Astrocyte of the hippocampus (primary cell): ENCODE measurements at regions not wholly inside any gene's neighbourhood (a gene's known extent, or its start where the extent isn't known, plus 50 kb on each side); places are given as distances from the start of the nearest gene placed in this dataset.
"Not testable (repeated sequence)": the region's sequence is repeated elsewhere in the genome, so short reads cannot be mapped to it uniquely, and the experiment has no call there.

ENCODE experiments used
- DNase-seq: peaks from one replicate; pipeline ENCODE4 v3.0.0; 2011; ENCODE audit warnings: low read depth, low spot score

GRCh38 chr15:62850318-62850717, 192.2 kb upstream of the TPM1 start:
- DNase-seq = no peak

- peak; percentile 94 for DNase-seq
Observed at GRCh38 chr15:62850791-62851291, 191.7 kb upstream of the TPM1 start.

GRCh38 chr15:62853114-62853840, 189.3 kb upstream of the TPM1 start:
- no peak for DNase-seq

- no peak for DNase-seq
Observed at GRCh38 chr15:62853841-62854225, 188.7 kb upstream of the TPM1 start.

GRCh38 chr15:62854420-62855084, 188.0 kb upstream of the TPM1 start:
- DNase-seq = no peak

GRCh38 chr15:62855085-62855476, 187.5 kb upstream of the TPM1 start:
- no peak for DNase-seq

- DNase-seq = no peak
Observed at GRCh38 chr15:62856466-62857246, 185.9 kb upstream of the TPM1 start.

- peak; percentile 32 for DNase-seq
Observed at GRCh38 chr15:62857411-62857853, 185.1 kb upstream of the TPM1 start.

GRCh38 chr15:62858343-62858742, 184.2 kb upstream of the TPM1 start:
- no peak for DNase-seq

GRCh38 chr15:62862717-62863116, 179.8 kb upstream of the TPM1 start:
- no peak for DNase-seq

GRCh38 chr15:62866366-62866765, 176.2 kb upstream of the TPM1 start:
- no peak for DNase-seq

GRCh38 chr15:62867844-62868243, 174.7 kb upstream of the TPM1 start:
- DNase-seq = no peak

GRCh38 chr15:62868507-62868906, 174.0 kb upstream of the TPM1 start:
- DNase-seq = no peak

GRCh38 chr15:62869116-62869515, 173.4 kb upstream of the TPM1 start:
- no peak for DNase-seq

GRCh38 chr15:62870216-62870615, 172.3 kb upstream of the TPM1 start:
- DNase-seq = no peak

GRCh38 chr15:62870701-62871100, 171.8 kb upstream of the TPM1 start:
- not testable (repeated sequence) for DNase-seq

- DNase-seq = no peak
Observed at GRCh38 chr15:62873203-62873602, 169.3 kb upstream of the TPM1 start.

- no peak for DNase-seq
Observed at GRCh38 chr15:62874064-62874463, 168.5 kb upstream of the TPM1 start.

- DNase-seq = no peak
Observed at GRCh38 chr15:62874959-62875625, 167.5 kb upstream of the TPM1 start.

GRCh38 chr15:62875626-62876021, 166.9 kb upstream of the TPM1 start:
- DNase-seq = no peak

GRCh38 chr15:62877276-62877857, 165.2 kb upstream of the TPM1 start:
- DNase-seq = no peak
